HCT116 (cell line): ENCODE measurements at regions not wholly inside any gene's neighbourhood (a gene's known extent, or its start where the extent isn't known, plus 50 kb on each side); places are given as distances from the start of the nearest gene placed in this dataset.

ENCODE experiments used
- ATAC-seq: fragments of 200-7000 bp; cut with Tn5 transposase; 2 replicates; pipeline ENCODE4 v1.9.1; 2020; ENCODE audit warnings: mild to moderate bottlenecking, moderate library complexity
- BruUV-seq: library from RNA; stranded (reverse); fragments of 400-500 nt; replicated peaks from 2 replicates; lab custom pipeline; 2021; lab: Mats Ljungman, UMichigan
- CTCF ChIA-PET: fragments of 300-600 bp; sonication (Branson Sonifier 250); formaldehyde crosslinking; loops from one replicate; lab custom pipeline; 2021; ENCODE audit warnings: antibody characterized with exemption; lab: Charles Lee
- POLR2A ChIA-PET: fragments of 300-600, 350-600 bp; sonication (Branson Sonifier 250); formaldehyde crosslinking; loops from one replicate; lab custom pipeline; 2021; ENCODE audit warnings: antibody characterized with exemption; lab: Charles Lee
- RAD21 ChIA-PET, 2 experiments: fragments of 300-600 bp; sonication (Branson Sonifier 250); formaldehyde crosslinking; loops; one replicate each; lab custom pipeline; 2023; ENCODE audit warnings: low total read pairs in 2 of 2; ENCODE audit not compliant: uncharacterized antibody in 2 of 2, unreplicated experiment in 2 of 2, low non-redundant PET in 1 of 2; lab: Charles Lee
- DNase-seq: peaks from one replicate; pipeline ENCODE4 v3.0.0-alpha.2; 2010; ENCODE audit warnings: low read depth, low spot score
- H2AFZ ChIP-seq: fragments of 200-600 bp; shearing (Covaris generic), sonication (generic); 2 replicates; pipeline ENCODE4 v1.6.1; 2017; ENCODE audit warnings: low read depth, mixed run types, mixed read lengths, antibody characterized with exemption, low read length; ENCODE audit not compliant: poor library complexity, severe bottlenecking
- H3K27ac ChIP-seq: 2 replicates; pipeline ENCODE4 v1.5.1; 2012; ENCODE audit warnings: low read depth, low read length
- H3K27me3 ChIP-seq: fragments of 200-600 bp; sonication (generic); 2 replicates; pipeline ENCODE4 v1.6.1; 2016; ENCODE audit warnings: mixed run types, low read length, mixed read lengths; ENCODE audit not compliant: insufficient read depth
- H3K36me3 ChIP-seq, 2 experiments: fragments of 200-500 bp in 1 of 2; fragments of 200-600 bp in 1 of 2; sonication (Bioruptor generic) in 1 of 2; sonication (generic) in 1 of 2; 2 replicates each; pipeline versions ENCODE4 v1.5.1 to v1.6.1; 2014 to 2016; ENCODE audit warnings: low read length in 2 of 2, inconsistent platforms in 1 of 2, mixed read lengths in 1 of 2, mixed run types in 1 of 2; ENCODE audit not compliant: insufficient read depth in 2 of 2, control insufficient read depth in 1 of 2
- H3K4me1 ChIP-seq, 2 experiments: fragments of 200-600 bp in 1 of 2; sonication (generic) in 1 of 2; 2 replicates each; pipeline versions ENCODE4 v1.5.1 to v1.6.1; 2012 to 2017; ENCODE audit warnings: low read length in 2 of 2, inconsistent platforms in 1 of 2, mild to moderate bottlenecking in 1 of 2, mixed read lengths in 1 of 2, mixed run types in 1 of 2, moderate library complexity in 1 of 2; ENCODE audit not compliant: insufficient read depth in 2 of 2, control insufficient read depth in 1 of 2
- H3K4me2 ChIP-seq: fragments of 200-600 bp; sonication (generic); 2 replicates; pipeline ENCODE4 v1.6.1; 2017; ENCODE audit warnings: mixed run types, low read length, mixed read lengths
- H3K4me3 ChIP-seq, 2 experiments: fragments of 200-600 bp in 1 of 2; sonication (generic) in 1 of 2; replicated peaks in 1 of 2; 2 replicates each; pipeline ENCODE4 v1.5.1; 2011 to 2016; ENCODE audit warnings: low read length in 2 of 2, control low read depth in 1 of 2, low read depth in 1 of 2, mild to moderate bottlenecking in 1 of 2, mixed read lengths in 1 of 2, mixed run types in 1 of 2
- H3K79me2 ChIP-seq: fragments of 200-600 bp; sonication (generic); 2 replicates; pipeline ENCODE4 v1.6.1; 2017; ENCODE audit warnings: mild to moderate bottlenecking, mixed run types, low read length, moderate library complexity, mixed read lengths; ENCODE audit not compliant: insufficient read depth
- H3K9ac ChIP-seq: fragments of 200-600 bp; sonication (generic); 2 replicates; pipeline ENCODE4 v1.6.1; 2016; ENCODE audit warnings: low read length, mixed read lengths
- H3K9me2 ChIP-seq: fragments of 200-600 bp; sonication (generic), shearing (Covaris generic); 2 replicates; pipeline ENCODE4 v1.6.1; 2017; ENCODE audit warnings: mixed run types, mild to moderate bottlenecking, moderate library complexity; ENCODE audit not compliant: insufficient read depth
- H3K9me3 ChIP-seq, 2 experiments: fragments of 200-500 bp in 1 of 2; fragments of 200-600 bp in 1 of 2; sonication (Bioruptor generic) in 1 of 2; sonication (generic) in 1 of 2; 2 replicates each; pipeline ENCODE4 v1.6.1; 2014 to 2017; ENCODE audit warnings: low read length in 2 of 2, mixed read lengths in 2 of 2, inconsistent platforms in 1 of 2, low read depth in 1 of 2, mild to moderate bottlenecking in 1 of 2, mixed run types in 1 of 2, moderate library complexity in 1 of 2; ENCODE audit not compliant: control insufficient read depth in 1 of 2, insufficient read depth in 1 of 2
- H4K20me1 ChIP-seq: fragments of 200-600 bp; sonication (generic), shearing (Covaris generic); 2 replicates; pipeline ENCODE4 v1.6.1; 2017; ENCODE audit warnings: mixed run types, mild to moderate bottlenecking, moderate library complexity; ENCODE audit not compliant: insufficient read depth
- ATF3 ChIP-seq: IDR thresholded peaks from 2 replicates; pipeline ENCODE4 v1.6.1; 2012
- CEBPB ChIP-seq: IDR thresholded peaks from 2 replicates; pipeline ENCODE4 v1.6.1; 2012; ENCODE audit warnings: low read depth
- ELF1 ChIP-seq: IDR thresholded peaks from 2 replicates; pipeline ENCODE4 v1.6.1; 2012; ENCODE audit warnings: low read depth, borderline replicate concordance
- EZH2 ChIP-seq: fragments of 200-600 bp; sonication (generic); IDR thresholded peaks from 2 replicates; pipeline ENCODE4 v1.6.1; 2017; ENCODE audit warnings: antibody characterized with exemption, mixed run types
- EZH2phosphoT487 ChIP-seq: fragments of 200-600 bp; IDR thresholded peaks from 2 replicates; pipeline ENCODE4 v1.6.1; 2018; ENCODE audit warnings: antibody characterized with exemption, borderline replicate concordance
- REST ChIP-seq: IDR thresholded peaks from 2 replicates; pipeline ENCODE4 v1.6.1; 2012; ENCODE audit warnings: low read depth
- SP1 ChIP-seq: IDR thresholded peaks from 2 replicates; pipeline ENCODE4 v1.6.1; 2012; ENCODE audit warnings: low read depth
- ZFX ChIP-seq: fragments of 450-650 bp; IDR thresholded peaks from 2 replicates; pipeline ENCODE4 v1.6.1; 2017
- ZNF274 ChIP-seq: fragments of 200-500 bp; sonication (Bioruptor generic); IDR thresholded peaks from 2 replicates; pipeline ENCODE4 v1.6.1; 2014; ENCODE audit warnings: mild to moderate bottlenecking, low read depth, low read length, inconsistent platforms
- intact Hi-C: fragments of 100-400 bp; cut with micrococcal nuclease; formaldehyde crosslinking; loops from 2 replicates; pipeline ENCODE4 v1.10.0; 2022

- no peak overlapping the region for H3K4me2 ChIP-seq
- TF ChIP-seq SP1 (no peak), ATF3 (no peak), ZNF274 (no peak), EZH2 (no peak), REST (no peak), CEBPB (no peak), ZFX (no peak), ELF1 (no peak), EZH2phosphoT487 (no peak)
- ChIA-PET POLR2A (no interaction called here), CTCF (no interaction called here), RAD21 (no interaction called here)
- no peaks in the 10 kb centered on the region for H3K9me3 ChIP-seq
- no peaks in the 10 kb centered on the region for H3K36me3 ChIP-seq
- no peaks in the 10 kb centered on the region for H3K4me1 ChIP-seq
- H3K9me2 ChIP-seq = no peaks in the 10 kb centered on the region
- H3K4me3 ChIP-seq = no peak overlapping the region
- H4K20me1 ChIP-seq = no peaks in the 10 kb centered on the region
- no peak for DNase-seq
- H3K9ac ChIP-seq = no peak overlapping the region
- intact Hi-C loops = no loop called here
- no peak for ATAC-seq
- no peaks in the 10 kb centered on the region for H3K27me3 ChIP-seq
- H2AFZ ChIP-seq = no peak overlapping the region
- no peak overlapping the region for H3K27ac ChIP-seq
- H3K79me2 ChIP-seq = no peaks in the 10 kb centered on the region
- BruUV-seq = no TSS peak
Observed at GRCh38 chr3:147630921-147631415, 221.8 kb downstream of the ZIC1 start.
